ENCODE measurements at regions not wholly inside any gene's neighbourhood (a gene's known extent, or its start where the extent isn't known, plus 50 kb on each side); places are given as distances from the start of the nearest gene placed in this dataset.

GRCh38 chr1:37153116-37154100, 119.1 kb upstream of the GRIK3 start:
- intact Hi-C loops (cut with micrococcal nuclease) = no loop called here
- ATAC-seq (no peak), DNase-seq (no peak)

DNA sequence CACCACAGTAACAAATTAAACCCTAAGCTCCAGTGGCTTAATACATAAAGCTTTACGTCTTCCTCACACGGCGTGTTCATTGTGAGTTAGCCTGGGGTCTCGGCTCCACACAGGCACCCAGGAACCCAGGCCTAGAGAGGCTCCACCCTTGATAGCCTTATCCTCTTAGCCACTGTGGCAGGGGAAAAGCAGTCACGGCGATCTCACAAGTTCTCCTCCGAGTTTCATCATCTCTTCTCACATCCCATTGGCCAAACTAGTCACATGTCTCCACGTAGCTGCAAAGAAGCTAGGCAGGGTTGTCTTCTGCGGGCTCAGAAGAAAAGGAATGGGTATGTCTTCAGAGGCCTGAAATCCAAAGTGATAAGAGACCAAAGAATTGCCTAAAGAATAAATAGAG, 122.3 kb upstream of the GRIK3 start:
- DNase-seq (no peak), ATAC-seq (no peak)
- intact Hi-C loops (cut with micrococcal nuclease) = no loop called here

DNA sequence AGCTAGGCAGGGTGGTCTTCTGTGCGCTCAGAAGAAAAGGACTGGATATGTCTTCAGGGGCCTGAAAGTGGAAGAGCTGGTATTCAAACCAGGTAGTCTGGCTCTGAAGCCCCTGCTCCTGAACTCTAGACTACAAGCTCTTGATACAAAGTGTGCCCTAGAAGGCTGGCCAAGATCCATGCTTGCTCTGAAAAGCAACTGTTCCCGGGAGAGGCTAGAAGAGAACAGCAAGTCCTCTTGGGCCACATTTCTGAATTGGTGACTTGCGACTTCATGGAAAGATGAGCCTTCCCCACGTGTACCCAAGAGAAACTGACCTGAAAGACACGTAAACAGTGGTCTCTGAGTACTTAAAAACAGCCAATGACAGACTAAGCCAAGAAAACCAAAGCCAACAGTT, 123.3 kb upstream of the GRIK3 start:
- intact Hi-C loops (cut with micrococcal nuclease) = no loop called here
- DNase-seq (no peak), ATAC-seq (no peak)

DNA sequence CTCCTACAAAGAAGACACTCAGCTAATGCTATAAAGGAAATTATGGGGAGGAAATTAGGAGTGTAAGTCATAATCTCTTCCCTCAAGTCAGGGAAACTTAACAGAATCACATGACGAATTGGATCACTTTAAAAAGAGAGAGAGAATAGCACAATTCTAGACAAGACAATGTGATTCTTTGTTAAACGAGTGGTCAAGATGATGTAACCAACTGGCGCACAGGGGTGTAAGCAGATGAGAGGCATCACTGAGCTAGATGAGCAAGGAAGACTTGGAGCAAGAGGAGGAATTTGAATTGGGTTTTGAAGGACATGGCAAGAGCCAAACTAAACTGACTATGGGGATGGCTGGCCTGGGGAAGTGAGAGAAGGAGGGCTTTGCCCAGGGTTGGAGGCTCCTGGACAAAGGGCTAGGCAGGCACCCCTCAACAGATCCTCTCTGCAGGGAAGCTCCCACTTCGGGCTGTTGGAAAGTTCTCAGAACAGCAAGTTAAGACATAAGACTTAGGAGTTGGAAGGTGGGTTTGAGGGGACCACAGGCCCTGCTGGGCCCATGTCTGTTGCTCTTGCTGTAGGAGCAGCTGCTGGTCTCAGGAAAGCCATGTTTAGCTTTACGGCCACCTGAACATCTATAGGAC, 123.9 kb upstream of the GRIK3 start:
- intact Hi-C loops (cut with micrococcal nuclease) = no loop called here
- ATAC-seq = no peak
- DNase-seq = no peak

DNA sequence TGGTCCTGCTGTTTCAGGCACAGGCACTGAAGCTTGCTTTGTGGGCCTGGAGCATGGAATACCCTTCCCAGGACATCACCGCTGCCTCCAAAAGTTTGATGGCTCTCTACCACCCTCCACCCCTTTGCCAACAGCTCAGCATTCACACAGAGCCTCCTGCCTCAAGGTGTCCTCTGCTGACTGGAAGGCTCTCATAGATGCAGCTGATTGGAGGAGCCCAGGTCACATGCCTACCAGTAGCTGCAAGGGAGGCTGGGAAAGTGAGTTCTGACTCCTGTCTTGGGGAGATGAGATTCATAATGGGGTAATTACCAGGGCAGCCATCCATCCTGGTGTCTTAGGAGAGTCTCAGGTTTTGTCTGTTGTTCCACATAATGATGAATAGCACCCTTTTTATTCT, 124.8 kb upstream of the GRIK3 start:
- no peak for ATAC-seq
- intact Hi-C loops (cut with micrococcal nuclease) = no loop called here
- no peak for DNase-seq

- DNase-seq (no peak), ATAC-seq (no peak)
- intact Hi-C loops (cut with micrococcal nuclease) = no loop called here
These were observed 126.9 kb upstream of the GRIK3 start for GRCh38 chr1:37161171-37161570.

DNA sequence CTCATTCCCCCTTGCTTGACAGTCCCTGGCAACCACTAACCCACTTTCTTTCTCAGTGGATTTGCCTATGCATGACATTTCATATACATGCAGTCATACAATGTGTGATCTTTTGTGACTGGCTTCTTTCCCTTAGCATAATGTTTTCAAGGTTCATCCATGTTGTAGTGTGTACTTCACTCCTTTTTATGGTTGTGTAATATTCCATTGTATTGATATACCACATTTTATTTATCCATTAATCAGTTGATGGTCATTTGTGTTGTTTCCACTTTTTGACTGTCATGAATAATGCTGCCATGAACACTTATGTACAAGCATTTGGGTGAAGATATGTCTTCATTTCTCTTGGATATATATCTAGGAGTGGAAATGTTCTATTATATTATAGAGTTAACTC, 127.7 kb upstream of the GRIK3 start:
- ATAC-seq (no peak), DNase-seq (no peak)
- intact Hi-C loops (cut with micrococcal nuclease) = no loop called here

GRCh38 chr1:37166005-37166404, 131.7 kb upstream of the GRIK3 start:
- intact Hi-C loops (cut with micrococcal nuclease) = no loop called here
- DNase-seq (no peak), ATAC-seq (no peak)

- intact Hi-C loops (cut with micrococcal nuclease) = no loop called here
- no peak for DNase-seq
- ATAC-seq = no peak
These were observed 133.2 kb upstream of the GRIK3 start for GRCh38 chr1:37167479-37167878.

DNA sequence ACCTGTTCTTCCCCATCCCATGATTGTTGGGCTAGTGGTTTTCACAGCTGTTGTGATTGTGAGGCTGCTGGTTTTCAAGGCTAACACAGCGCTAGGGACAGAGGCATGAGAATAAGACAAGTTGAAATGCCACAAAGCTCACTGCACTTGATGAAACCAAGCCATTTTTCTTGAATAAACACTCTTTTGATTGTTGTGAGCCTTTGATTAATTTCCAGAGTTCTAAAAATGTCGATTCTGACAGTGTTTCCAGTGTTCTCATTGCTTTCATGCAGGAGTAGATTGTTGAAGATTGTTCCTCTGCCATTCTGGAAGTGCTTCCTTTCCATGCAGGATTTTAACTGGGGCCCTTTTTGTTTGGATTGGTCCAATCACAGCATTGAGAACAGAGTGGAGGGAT, 134.9 kb upstream of the GRIK3 start:
- ATAC-seq = no peak
- intact Hi-C loops (cut with micrococcal nuclease) = no loop called here
- DNase-seq = no peak

- ATAC-seq = no peak
- intact Hi-C loops (cut with micrococcal nuclease) = no loop called here
- no peak for DNase-seq
These were observed 135.5 kb upstream of the GRIK3 start for GRCh38 chr1:37169743-37170275.

GRCh38 chr1:37171691-37172090, 137.4 kb upstream of the GRIK3 start:
- DNase-seq (no peak), ATAC-seq (no peak)
- intact Hi-C loops (cut with micrococcal nuclease) = no loop called here

DNA sequence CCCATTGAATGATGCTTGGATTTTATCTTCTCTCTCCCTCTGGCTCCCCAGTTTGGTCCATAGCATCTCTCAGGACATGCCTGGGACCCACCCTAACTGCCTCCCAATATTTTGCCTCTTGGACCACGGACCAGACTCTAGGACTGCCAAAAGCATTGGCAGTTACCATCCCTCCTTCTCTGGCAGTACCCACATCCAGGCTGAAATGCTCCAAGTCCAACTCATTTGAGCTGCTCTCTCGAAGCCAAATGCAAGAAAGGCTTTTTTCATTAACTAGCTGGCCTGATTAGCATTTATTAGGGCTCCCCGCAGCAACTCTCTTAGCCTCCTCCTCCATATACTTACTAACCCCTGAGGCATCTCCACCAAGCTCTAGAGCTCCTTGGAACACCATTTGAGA, 140.0 kb upstream of the GRIK3 start:
- intact Hi-C loops (cut with micrococcal nuclease) = no loop called here
- ATAC-seq = no peak
- DNase-seq = no peak

DNA sequence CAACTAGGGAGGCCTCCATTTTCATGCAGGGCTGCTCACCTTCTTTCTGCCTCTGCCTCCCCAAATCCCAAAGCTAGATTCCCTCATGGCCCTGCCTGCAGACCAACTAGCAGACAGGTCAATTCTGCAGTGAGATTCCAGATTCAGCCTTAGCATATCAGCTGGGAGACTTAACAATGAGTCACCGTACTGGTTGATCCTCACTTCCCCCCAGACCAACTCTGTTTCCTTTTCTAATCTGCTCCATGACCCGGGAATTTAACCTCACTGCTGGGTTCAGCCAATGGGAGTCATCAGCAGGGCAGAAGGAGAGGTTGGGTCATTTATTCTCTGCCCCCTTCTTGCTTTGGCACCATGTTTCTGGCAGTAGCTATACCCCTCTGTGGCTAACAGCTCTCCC, 140.6 kb upstream of the GRIK3 start:
- no peak for DNase-seq
- no peak for ATAC-seq
- intact Hi-C loops (cut with micrococcal nuclease) = no loop called here

GRCh38 chr1:37175666-37176215, 141.4 kb upstream of the GRIK3 start:
- intact Hi-C loops (cut with micrococcal nuclease) = no loop called here
- ATAC-seq (no peak), DNase-seq (no peak)

GRCh38 chr1:37176269-37176668, 142.0 kb upstream of the GRIK3 start:
- ATAC-seq (no peak), DNase-seq (no peak)
- intact Hi-C loops (cut with micrococcal nuclease) = no loop called here

DNA sequence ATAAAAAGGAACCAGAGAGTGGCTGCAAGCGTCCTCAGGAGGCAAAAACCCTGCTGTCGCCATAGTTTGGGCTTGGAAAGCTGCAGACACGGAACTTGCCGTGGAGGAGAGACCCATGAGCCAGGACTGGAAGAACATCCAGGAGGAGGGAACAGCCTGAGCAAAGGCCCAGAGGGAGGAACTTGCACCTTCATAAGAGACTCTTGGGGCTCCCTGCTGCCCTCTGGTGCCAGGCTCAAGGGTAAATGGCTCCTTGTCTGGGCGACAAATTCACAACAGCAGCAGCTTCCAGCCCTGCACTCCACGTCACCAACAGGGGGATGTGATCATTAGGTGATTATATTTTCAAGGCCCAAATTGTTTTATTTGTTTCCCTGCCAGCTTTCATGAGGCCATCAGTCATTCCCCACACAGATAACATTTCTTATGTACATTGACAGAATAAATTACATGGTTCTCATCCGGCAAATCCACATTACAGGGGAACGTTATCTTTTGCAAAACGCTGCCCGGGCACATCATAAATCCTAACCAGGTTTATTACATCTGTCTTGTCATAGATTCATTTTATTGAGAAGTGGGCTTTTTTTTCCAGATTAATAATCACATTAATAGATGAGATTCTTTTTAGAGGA, 143.0 kb upstream of the GRIK3 start:
- DNase-seq = no peak
- ATAC-seq = no peak
- intact Hi-C loops (cut with micrococcal nuclease) = no loop called here

- ATAC-seq (no peak), DNase-seq (no peak)
- intact Hi-C loops (cut with micrococcal nuclease) = no loop called here
These were observed 147.1 kb upstream of the GRIK3 start for GRCh38 chr1:37181425-37181824.

DNA sequence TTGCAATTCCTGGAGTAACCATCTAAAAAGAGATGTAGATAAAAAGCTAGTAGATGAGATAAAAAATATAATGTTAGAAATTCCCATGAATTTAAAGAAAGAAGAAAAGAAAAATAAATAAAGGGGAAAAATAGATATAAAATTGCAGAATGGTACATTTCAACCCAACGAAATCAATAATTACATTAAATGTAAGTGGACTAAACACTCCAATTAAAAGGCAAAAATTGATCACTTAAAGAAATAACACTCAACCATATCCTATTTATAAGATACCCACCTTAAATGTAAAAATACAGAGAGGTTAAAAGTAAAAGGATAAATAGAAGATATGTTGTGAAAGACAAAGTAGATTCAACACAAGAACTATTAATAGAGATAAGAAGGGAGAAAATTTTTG, 150.5 kb upstream of the GRIK3 start:
- DNase-seq (no peak), ATAC-seq (no peak)
- intact Hi-C loops (cut with micrococcal nuclease) = no loop called here

GRCh38 chr1:37186246-37186756, 152.0 kb upstream of the GRIK3 start:
- ATAC-seq = no peak

More at GRCh38 chr1:37186246-37186756, 152.0 kb upstream of the GRIK3 start:
- intact Hi-C loops (cut with micrococcal nuclease) = no loop called here
- DNase-seq = no peak

Measured in left ventricle myocardium superior (tissue), 1 donor.